ENCODE measurements at regions not wholly inside any gene's neighbourhood (a gene's known extent, or its start where the extent isn't known, plus 50 kb on each side); places are given as distances from the start of the nearest gene placed in this dataset.

GRCh38 chr4:170374770-170375169 lies 285.0 kb upstream of the AADAT start:
- TF ChIP-seq CTCF (IDR thresholded peaks at IDR 0.05; ENCODE audit: low read length) (peak; percentile 83), EZH2 (optimal IDR thresholded peaks at IDR 0.05; ENCODE audit: low read depth, low read length) (no peak), EZH2phosphoT487 (IDR thresholded peaks at IDR 0.05; ENCODE audit: low read length) (no peak)
